Body of pancreas (tissue), 4 donors: ENCODE measurements at regions not wholly inside any gene's neighbourhood (a gene's known extent, or its start where the extent isn't known, plus 50 kb on each side); places are given as distances from the start of the nearest gene placed in this dataset.

Experiments used
- ATAC-seq: fragments of 150-250 bp; one replicate; pipeline ENCODE4 v1.9.1; 2016
- DNase-seq, 4 donors: peaks; one replicate each; pipeline ENCODE4 v3.0.0-alpha.2; 2019
- H3K27ac ChIP-seq, 4 donors: fragments of 200-600 bp; sonication (generic); 1 replicate in 3 of 4; 2 replicates in 1 of 4; pipeline versions ENCODE4 v1.5.1 to v1.6.1; 2016 to 2019; ENCODE audit warnings: mild to moderate bottlenecking in 1 of 4, mixed read lengths in 1 of 4, moderate library complexity in 1 of 4
- H3K27me3 ChIP-seq, 2 donors: fragments of 200-600 bp; sonication (generic); one replicate each; pipeline ENCODE4 v1.6.0; 2016; ENCODE audit warnings: mild to moderate bottlenecking in 1 of 2
- H3K36me3 ChIP-seq, 2 donors: fragments of 200-600 bp; sonication (generic); replicated peaks in 1 of 2; 2 replicates each; pipeline ENCODE4 v1.5.1; 2016; ENCODE audit warnings: low read depth in 2 of 2; ENCODE audit not compliant: insufficient read depth in 1 of 2
- H3K4me1 ChIP-seq: fragments of 200-600 bp; sonication (generic); one replicate; pipeline ENCODE4 v1.6.0; 2016
- H3K4me3 ChIP-seq, 2 donors: fragments of 200-600 bp; sonication (generic); 1 replicate in 1 of 2; 2 replicates in 1 of 2; pipeline ENCODE4 v1.5.1; 2016 to 2019
- H3K9me3 ChIP-seq, 3 donors: fragments of 200-600 bp; sonication (generic); 1 replicate in 2 of 3; 2 replicates in 1 of 3; pipeline ENCODE4 v1.5.1; 2016
- CTCF ChIP-seq, 7 experiments: fragments of 450-650 bp in 4 of 7; fragments of 200-600 bp in 3 of 7; sonication (generic) in 3 of 7; IDR thresholded peaks; one replicate each; pipeline ENCODE4 v1.5.1; 2016 to 2019; ENCODE audit warnings: antibody characterized with exemption in 7 of 7
- POLR2A ChIP-seq, 3 donors: fragments of 450-650 bp; IDR thresholded peaks; one replicate each; pipeline ENCODE4 v1.6.1; 2016; ENCODE audit warnings: antibody characterized with exemption in 3 of 3, mild to moderate bottlenecking in 2 of 3
- WGBS, 2 donors: methylation state at CpG; one replicate each; pipeline ENCODE4 v1.1.5; 2017; 5-methylcytosine and 5-hydroxymethylcytosine counted together
- intact Hi-C: fragments of 100-400 bp; cut with DNase I; formaldehyde crosslinking; loops from one replicate; pipeline ENCODE4 v1.15.1; 2023

GRCh38 chr1:163271535-163271934, 50.2 kb upstream of the NUF2 start:
- Histone ChIP-seq H3K36me3 (no peaks in the 10 kb centered on the region), H3K4me1 (no peaks in the 10 kb centered on the region), H3K9me3 (no peaks in the 10 kb centered on the region), H3K27ac (no peak overlapping the region), H3K4me3 (no peak overlapping the region), H3K27me3 (no peaks in the 10 kb centered on the region)
- 71 to 96% methylated on average over 1 of the region's 1 CpG for WGBS, 2 donors
- ATAC-seq, result no peak
- intact Hi-C loops, result no loop called here
- DNase-seq, result no peak
- TF ChIP-seq CTCF (IDR thresholded peaks at IDR 0.05) (no peak), POLR2A (IDR thresholded peaks at IDR 0.05) (no peak)
